ENCODE measurements at regions not wholly inside any gene's neighbourhood (a gene's known extent, or its start where the extent isn't known, plus 50 kb on each side); places are given as distances from the start of the nearest gene placed in this dataset.

- DNase-seq = no peak
These were observed 802.6 kb upstream of the CELF4 start for GRCh38 chr18:38368246-38368645.

DNA sequence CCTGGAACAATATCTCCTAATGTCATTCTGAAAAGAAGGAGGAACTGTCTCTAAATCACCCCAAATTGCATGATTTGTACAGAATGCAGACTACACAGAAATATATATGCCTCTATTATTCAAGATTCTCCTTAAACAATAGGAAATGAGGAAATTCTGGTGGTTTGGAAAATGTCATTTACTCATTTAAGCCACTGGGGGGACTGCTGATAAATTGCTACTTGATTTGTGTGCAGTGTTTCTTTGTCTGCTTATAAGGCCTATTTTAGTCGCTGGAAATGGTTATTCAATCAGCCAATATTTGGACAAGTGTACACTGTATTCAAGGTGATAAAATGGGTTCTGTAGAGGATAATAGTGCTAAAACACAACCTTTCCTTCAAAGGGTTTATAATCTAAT, 801.9 kb upstream of the CELF4 start:
- DNase-seq = peak; percentile 23

DNA sequence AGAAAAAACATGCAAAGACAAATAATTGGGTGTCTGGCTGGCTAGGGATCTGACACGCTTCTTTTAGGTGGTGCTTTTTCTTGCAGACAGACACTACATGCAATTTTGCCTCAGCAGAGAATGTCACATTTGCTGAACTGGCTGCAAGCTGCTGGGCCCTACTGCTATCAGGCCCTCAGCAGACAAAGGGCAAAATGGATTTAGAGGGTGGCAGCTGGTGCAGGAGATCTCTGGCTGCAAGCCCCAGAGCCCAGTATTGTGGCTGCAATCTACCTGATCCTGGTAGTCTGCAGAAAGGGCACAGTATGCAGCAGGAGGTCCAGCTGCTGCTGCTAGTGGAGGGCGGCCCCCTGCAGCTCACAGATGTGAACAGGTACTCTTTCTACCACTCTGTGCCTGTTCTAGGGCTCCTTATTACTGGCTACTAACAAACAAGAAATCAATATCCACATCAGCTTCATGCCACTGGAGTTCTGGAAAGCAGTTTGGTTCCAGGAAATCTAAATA, 796.7 kb upstream of the CELF4 start:
- DNase-seq = no peak

GRCh38 chr18:38358805-38359657, 793.4 kb upstream of the CELF4 start:
- no peak for DNase-seq

DNA sequence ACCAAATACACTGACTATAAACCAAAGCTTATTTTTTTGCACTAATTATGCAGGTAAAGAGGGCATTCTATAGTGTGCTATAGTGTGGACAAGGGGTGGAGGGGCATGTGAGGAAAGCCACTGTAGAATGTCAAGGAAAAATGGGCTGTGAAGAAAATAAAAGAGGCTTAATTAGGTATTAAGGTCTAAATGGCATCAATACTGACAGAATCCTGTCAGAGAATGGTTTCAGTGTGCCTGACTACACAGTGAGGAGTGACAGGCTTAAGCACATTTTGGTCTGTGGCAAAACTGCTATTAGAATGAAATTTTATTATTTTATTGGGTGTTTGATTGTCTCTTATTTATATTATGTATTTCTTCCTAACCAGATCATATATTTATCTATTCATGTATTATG, 787.6 kb upstream of the CELF4 start:
- no peak for DNase-seq

DNA sequence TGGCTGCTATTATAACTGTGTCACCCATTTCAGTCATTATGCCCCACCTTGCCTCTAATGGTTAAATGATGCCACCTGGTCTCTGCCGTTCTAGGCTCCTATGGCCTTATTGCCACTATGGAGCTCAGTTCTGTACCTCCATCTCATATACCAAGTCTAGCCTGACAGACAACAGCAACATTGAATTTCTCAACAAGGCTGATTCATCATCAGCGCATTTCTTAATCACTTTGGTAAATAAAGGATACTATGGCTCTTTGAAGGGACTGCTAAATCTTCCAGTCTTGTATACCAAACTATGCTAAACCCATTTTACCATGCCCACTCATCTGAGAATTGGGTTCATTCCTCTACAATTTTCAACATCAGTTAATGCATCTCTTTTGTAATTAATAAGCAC, 784.5 kb upstream of the CELF4 start:
- no peak for DNase-seq

GRCh38 chr18:38330573-38330972, 765.0 kb upstream of the CELF4 start:
- no peak for DNase-seq

DNA sequence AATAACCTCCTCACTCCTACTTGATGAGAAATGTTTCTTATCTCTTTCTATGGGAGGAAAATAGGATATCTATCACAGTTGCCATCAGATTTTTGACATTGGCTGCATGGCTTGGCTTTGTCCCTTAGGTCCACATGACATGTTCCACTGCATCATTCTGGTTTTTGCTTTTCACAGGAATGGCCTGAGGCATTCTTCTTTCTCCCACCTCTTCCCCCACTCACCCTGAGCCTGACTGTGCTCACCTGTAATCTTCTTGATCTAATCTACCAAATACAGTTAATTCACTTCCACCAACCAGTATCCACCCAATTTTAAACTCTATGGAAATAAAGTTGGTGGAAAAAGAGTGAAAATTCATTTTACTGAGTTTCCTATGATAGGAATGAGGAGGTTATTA, 763.5 kb upstream of the CELF4 start:
- DNase-seq = no peak

GRCh38 chr18:38322206-38322605, 756.6 kb upstream of the CELF4 start:
- DNase-seq = peak; percentile 15

DNA sequence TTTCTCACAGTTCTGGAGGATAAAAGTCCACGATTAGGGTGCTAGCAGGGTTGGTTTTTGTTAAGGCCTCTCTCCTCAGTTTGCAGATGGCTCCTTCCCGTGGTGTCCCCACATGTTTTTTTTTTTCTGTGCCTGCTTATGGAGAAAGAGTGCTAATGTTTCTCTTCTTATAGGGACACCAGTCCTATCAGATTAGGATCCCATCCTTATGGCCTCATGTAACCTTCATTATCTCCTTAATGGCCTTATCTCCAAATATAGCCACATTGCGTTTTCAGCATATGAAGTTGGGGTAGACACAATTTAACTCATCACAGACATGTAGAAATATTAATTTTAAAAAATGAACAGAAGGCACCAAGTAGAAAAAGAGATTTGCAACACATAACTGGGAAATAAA, 755.7 kb upstream of the CELF4 start:
- no peak for DNase-seq

DNA sequence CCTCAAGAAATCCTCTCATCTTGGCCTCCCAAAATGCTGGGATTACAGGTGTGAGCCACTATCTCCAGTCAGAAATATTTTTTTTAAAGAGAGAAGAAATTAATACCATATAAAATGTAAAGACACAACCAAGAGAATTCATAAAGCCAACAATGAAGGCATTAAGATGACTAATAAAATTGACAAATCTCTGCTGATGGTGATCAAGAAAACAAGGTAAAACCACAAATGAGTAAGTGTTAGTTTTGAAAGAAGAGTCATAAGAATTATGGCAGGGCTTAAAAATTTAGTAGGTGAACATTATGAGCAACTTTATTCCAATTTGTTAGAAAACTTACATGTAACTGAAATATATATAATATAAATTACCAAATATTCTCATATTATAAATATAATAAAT, 752.8 kb upstream of the CELF4 start:
- no peak for DNase-seq

- DNase-seq = peak; percentile 59
These were observed 748.2 kb upstream of the CELF4 start for GRCh38 chr18:38313831-38314230.

DNA sequence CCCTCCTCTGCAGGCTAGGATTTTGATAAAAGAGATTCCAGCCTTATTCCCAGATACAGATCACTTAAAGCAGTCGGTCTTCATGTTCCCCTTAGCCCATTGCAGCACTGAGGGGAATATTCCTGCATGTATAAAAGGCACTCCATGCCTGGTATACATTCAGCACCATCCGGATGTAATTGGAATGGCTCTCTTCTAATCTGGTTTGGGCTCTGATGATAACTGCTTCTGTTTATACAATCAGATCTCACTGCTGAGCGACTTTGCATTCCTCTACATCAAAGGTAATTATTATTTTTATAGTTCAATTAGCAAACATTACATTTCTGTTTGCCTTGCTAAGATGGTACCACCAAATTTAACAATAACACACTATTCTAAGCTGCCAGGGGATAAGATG, 746.9 kb upstream of the CELF4 start:
- no peak for DNase-seq

GRCh38 chr18:38310936-38311335, 745.3 kb upstream of the CELF4 start:
- DNase-seq = no peak

GRCh38 chr18:38307914-38308313, 742.3 kb upstream of the CELF4 start:
- DNase-seq = no peak

DNA sequence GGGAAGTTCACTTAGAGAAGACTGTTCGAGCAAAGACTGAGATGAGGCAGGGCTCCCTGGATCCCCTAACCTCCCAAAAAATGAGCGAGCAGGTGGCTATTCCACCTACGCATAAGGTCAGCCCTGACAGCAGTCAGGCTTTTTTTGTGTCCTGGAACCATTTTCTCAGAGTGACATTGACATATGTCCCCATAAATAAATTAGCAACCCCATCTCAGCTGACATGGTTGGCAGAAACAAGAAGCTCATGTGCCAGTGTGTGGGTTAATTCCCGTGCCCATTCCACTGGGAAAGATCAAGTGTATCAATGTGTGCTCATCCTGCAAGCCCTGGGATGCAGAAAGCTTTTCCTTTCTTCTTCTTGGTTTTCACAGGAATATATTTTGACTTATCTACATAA, 740.4 kb upstream of the CELF4 start:
- no peak for DNase-seq

DNA sequence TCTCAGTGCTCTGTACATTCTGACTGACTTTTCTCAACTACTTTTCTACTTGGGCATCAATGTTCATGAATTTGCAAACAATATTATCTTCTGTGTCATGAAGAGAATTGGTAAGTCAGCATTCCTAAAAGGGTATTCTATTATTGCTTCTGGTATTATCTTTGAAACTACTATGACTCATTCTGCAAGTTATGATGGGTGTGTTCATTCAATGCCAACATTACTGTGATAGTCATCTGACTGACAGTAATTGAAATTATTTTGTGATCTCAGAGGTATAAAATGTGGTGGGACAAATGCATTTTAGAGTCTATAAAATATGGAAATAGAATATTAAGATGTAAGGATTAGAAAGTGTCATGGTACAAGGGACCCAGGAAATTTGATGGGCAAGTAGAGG, 736.0 kb upstream of the CELF4 start:
- DNase-seq = no peak

DNA sequence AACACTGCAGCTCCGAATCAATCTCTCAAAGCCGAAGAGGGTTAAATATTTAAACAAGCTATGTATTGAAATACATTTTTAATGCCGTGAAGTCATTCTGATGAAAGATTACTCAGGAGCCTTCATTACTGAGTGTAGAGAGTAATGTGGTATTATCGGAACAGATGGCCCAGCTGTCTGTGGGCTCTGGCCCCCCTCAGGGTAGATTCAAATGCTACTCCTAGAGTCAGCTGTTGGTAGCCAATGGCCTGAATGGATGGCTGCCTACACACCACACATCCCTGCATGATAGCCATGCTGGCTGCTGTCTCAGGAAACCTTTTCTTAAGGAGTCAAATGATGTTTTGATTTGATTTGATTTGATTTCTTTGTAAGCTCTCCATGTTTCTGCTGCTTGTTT, 732.3 kb upstream of the CELF4 start:
- no peak for DNase-seq

DNA sequence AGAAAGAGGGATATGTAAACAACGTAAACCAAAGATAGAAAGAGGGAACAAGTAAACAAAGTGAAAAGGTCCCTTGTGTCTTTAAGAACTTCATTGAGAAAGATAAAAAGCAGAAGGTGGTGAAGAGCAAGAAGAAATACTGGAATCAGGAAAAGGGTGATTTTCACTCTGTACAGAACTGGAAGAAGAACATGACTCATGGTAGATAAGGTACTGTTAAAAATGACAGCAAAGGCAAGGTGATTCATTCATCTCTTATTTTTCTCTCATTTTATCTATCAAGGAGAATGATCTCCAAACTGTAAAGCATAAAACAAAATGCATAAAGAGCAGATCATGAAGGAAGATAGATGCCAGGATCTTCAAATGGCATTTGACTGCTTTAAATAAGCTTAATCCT, 724.6 kb upstream of the CELF4 start:
- no peak for DNase-seq

DNA sequence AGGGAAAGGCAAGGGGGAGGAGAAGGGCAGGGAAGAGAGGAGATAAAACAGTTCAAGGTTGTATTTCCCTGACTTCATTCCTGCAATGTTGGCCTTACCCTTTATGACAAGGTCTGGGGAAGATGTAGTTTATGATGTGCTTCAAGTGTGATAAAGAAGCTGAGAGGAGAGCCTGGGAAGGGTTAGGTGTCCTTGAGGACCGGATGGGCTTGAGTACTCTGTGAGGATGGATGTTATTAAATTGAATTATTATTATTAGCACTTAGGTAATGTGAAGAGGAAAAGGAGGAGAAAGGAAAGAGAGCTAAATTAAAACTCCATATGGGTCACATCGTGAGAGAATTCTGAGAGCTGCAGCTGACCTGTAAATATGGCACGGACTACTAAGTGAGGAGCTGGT, 719.4 kb upstream of the CELF4 start:
- no peak for DNase-seq

DNA sequence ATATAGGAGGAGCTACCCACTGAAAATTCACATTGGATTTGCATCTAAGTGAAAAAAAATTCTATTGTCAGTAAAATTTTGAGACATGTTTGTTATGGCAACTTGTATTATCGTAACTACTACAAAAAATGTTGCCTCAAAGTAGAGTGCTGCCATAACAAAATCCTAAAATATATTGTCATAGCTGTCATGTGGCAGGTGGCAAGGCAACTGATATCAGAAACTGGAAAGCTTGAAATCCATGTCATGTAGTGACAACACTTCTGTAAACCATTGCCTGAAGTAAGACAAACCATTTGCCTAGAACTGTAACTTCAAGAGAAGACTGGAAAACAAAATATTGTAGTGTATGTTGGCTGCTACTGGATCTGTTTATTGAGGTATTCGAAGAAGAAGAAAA, 697.5 kb upstream of the CELF4 start:
- no peak for DNase-seq

- DNase-seq = no peak
These were observed 697.1 kb upstream of the CELF4 start for GRCh38 chr18:38262661-38263060.

- peak; percentile 14 for DNase-seq
These were observed 692.1 kb upstream of the CELF4 start for GRCh38 chr18:38257661-38258060.

GRCh38 chr18:38256366-38256765, 690.8 kb upstream of the CELF4 start:
- no peak for DNase-seq

- DNase-seq = no peak
These were observed 685.4 kb upstream of the CELF4 start for GRCh38 chr18:38250971-38251370.
